ENCODE measurements at regions not wholly inside any gene's neighbourhood (a gene's known extent, or its start where the extent isn't known, plus 50 kb on each side); places are given as distances from the start of the nearest gene placed in this dataset.

DNA sequence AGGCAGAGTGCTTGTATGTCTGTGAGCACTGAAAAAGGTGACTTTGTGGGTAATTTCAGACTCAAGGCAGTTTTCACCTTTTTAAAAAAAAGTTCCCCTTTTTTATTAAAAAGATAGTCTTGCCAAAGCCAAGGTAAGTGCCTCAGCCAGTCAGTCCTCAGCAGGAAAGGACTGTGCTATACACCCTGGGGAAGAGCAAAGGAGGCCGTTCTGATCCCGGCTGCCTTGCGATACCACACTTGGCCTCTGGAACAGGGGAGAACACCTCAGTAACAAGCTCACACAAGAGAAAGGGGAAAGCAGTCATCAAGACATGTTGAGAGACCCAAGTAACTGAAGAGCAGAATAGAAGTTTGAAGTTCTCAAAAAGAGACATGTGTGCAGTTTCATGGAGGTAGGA, 541.7 kb downstream of the BCOR start:
- H3K27me3 Mint-ChIP-seq (ENCODE audit: low read depth) = peaks cover 4% of the 10 kb centered on the region
- H3K36me3 Mint-ChIP-seq (ENCODE audit: low read depth) = no peaks in the 10 kb centered on the region
- no peaks in the 10 kb centered on the region for H3K9me3 Mint-ChIP-seq
- no peak overlapping the region for H3K27ac Mint-ChIP-seq
- no peak overlapping the region for H3K4me3 Mint-ChIP-seq
- no peaks in the 10 kb centered on the region for H3K4me1 Mint-ChIP-seq (ENCODE audit: low read depth)

DNA sequence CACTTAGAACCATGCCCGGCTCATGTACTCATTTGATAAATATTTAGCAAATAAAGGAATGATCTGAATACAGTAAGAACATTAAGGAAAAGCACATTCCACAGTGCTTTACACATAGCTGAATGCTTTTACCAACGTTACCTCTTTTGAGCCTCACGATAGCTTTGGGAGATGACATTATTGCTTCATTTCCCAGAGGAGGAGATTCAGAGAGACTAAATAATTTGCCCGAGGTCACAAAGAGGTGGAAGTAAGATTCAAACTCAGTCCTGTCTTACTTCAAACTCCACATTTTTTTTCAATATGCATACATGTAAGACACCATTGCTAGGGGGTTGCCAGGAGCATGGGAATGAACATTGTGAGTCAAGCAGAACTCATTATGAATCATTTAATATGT, 538.5 kb downstream of the BCOR start:
- Mint-ChIP-seq H3K4me1 (ENCODE audit: low read depth) (peaks cover 1% of the 10 kb centered on the region), H3K36me3 (ENCODE audit: low read depth) (no peaks in the 10 kb centered on the region), H3K27me3 (ENCODE audit: low read depth) (peaks cover 4% of the 10 kb centered on the region), H3K9me3 (peaks cover 6% of the 10 kb centered on the region), H3K27ac (no peak overlapping the region), H3K4me3 (no peak overlapping the region)

- no peak overlapping the region for H3K4me3 Mint-ChIP-seq
- H3K36me3 Mint-ChIP-seq (ENCODE audit: low read depth) = no peaks in the 10 kb centered on the region
- peaks cover 4% of the 10 kb centered on the region for H3K27me3 Mint-ChIP-seq (ENCODE audit: low read depth)
- peaks cover 6% of the 10 kb centered on the region for H3K9me3 Mint-ChIP-seq
- peaks cover 1% of the 10 kb centered on the region for H3K4me1 Mint-ChIP-seq (ENCODE audit: low read depth)
- no peak overlapping the region for H3K27ac Mint-ChIP-seq
Observed at GRCh38 chrX:39560271-39560670, 537.5 kb downstream of the BCOR start.

GRCh38 chrX:39563178-39563577, 534.6 kb downstream of the BCOR start:
- peaks cover 4% of the 10 kb centered on the region for H3K27me3 Mint-ChIP-seq (ENCODE audit: low read depth)
- H3K27ac Mint-ChIP-seq = no peak overlapping the region
- no peaks in the 10 kb centered on the region for H3K36me3 Mint-ChIP-seq (ENCODE audit: low read depth)
- peaks cover 6% of the 10 kb centered on the region for H3K9me3 Mint-ChIP-seq
- H3K4me1 Mint-ChIP-seq (ENCODE audit: low read depth) = peaks cover 1% of the 10 kb centered on the region
- no peak overlapping the region for H3K4me3 Mint-ChIP-seq

DNA sequence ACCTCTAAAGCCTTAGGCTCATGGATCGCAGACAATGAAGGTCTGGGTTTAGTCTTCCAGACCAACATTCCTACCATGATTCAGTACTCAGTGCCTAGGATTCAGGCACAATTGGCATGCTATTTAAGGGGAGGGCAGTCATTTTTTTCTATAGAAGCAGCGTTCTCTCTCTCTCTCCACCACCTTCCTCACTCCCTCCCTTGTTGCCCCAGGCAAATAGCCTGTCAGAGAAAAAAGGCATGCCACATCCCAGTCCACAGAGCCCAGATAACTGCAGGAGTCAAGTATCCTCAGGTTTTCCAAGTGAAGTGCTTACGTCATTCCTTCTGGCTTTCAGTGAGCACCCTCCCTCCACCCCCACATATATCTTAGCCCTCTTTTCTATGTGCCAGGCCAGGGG, 533.0 kb downstream of the BCOR start:
- peaks cover 6% of the 10 kb centered on the region for H3K9me3 Mint-ChIP-seq
- H3K4me1 Mint-ChIP-seq (ENCODE audit: low read depth) = peaks cover 1% of the 10 kb centered on the region
- no peaks in the 10 kb centered on the region for H3K27me3 Mint-ChIP-seq (ENCODE audit: low read depth)
- H3K27ac Mint-ChIP-seq = no peak overlapping the region
- no peak overlapping the region for H3K4me3 Mint-ChIP-seq
- H3K36me3 Mint-ChIP-seq (ENCODE audit: low read depth) = no peaks in the 10 kb centered on the region

GRCh38 chrX:39574178-39574577, 523.6 kb downstream of the BCOR start:
- Mint-ChIP-seq H3K4me3 (no peak overlapping the region), H3K27ac (no peak overlapping the region), H3K4me1 (ENCODE audit: low read depth) (peaks cover 13% of the 10 kb centered on the region), H3K9me3 (no peaks in the 10 kb centered on the region), H3K36me3 (ENCODE audit: low read depth) (no peaks in the 10 kb centered on the region), H3K27me3 (ENCODE audit: low read depth) (no peaks in the 10 kb centered on the region)

GRCh38 chrX:39576041-39576872, 521.5 kb downstream of the BCOR start:
- Mint-ChIP-seq H3K4me1 (ENCODE audit: low read depth) (peaks cover 15% of the 10 kb centered on the region), H3K36me3 (ENCODE audit: low read depth) (no peaks in the 10 kb centered on the region), H3K9me3 (no peaks in the 10 kb centered on the region), H3K27me3 (ENCODE audit: low read depth) (no peaks in the 10 kb centered on the region), H3K4me3 (no peak overlapping the region), H3K27ac (no peak overlapping the region)

DNA sequence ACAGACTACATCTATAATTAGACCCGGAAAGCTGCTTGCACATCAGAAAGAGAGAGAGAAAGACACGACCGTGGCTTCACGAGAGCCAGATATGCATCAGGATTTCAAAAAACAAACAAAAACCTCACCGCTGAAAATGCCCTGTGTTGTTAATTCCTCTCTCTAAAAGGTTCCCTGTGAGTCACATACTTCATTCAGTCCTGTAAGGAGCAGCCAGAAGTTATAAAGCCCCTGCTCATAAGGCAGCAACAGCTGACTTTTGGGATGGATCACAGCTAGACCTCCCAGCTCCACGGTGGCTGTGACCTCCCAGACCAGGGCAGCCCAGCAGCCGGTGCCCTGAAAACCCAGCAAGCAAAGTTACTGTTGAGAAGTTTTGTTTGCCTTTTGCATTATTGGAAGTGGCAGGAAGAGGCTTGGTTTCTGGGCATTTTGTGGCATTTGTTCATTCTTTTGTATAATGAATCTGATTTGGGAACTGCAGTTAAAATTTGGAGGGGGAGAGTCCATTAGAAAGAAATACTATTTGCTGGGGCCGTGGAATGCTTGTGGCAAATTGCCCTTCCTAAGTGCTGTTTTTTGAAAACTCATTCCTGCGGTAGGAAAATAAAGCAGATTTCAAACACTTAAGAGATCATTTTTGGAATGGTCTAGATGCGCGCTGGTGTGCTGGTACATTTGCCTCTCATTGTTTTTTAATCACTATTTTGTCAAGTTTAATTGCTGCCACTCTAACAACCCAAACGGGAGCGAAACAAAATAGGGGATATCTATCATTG, 520.4 kb downstream of the BCOR start:
- Mint-ChIP-seq H3K27ac (no peak overlapping the region), H3K4me1 (ENCODE audit: low read depth) (peaks cover 15% of the 10 kb centered on the region), H3K27me3 (ENCODE audit: low read depth) (no peaks in the 10 kb centered on the region), H3K9me3 (no peaks in the 10 kb centered on the region), H3K36me3 (ENCODE audit: low read depth) (no peaks in the 10 kb centered on the region), H3K4me3 (no peak overlapping the region)

- Mint-ChIP-seq H3K4me1 (ENCODE audit: low read depth) (peaks cover 15% of the 10 kb centered on the region), H3K36me3 (ENCODE audit: low read depth) (no peaks in the 10 kb centered on the region), H3K9me3 (no peaks in the 10 kb centered on the region), H3K27me3 (ENCODE audit: low read depth) (no peaks in the 10 kb centered on the region), H3K27ac (peak overlapping the region; percentile 69), H3K4me3 (peak overlapping the region; percentile 9)
Observed at GRCh38 chrX:39577985-39578869, 519.5 kb downstream of the BCOR start.

DNA sequence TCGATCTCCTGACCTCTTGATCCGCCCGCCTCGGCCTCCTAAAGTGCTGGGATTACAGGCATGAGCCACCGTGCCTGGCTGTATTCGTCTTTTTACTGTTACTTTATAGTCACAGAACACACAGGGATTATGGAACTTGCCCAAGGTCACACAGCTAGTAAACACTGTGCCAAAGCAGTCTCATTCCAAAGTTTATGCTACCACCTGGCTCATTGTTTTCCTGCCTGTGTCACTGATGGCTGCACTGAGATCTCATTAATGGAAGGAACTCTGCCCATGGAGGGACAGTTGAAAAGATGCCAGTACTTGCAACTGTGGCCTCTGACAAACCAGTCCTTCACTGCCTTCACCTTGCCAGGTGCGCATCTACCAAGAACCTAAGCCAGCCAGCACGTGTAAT, 517.7 kb downstream of the BCOR start:
- H3K4me1 Mint-ChIP-seq (ENCODE audit: low read depth) = peaks cover 15% of the 10 kb centered on the region
- no peaks in the 10 kb centered on the region for H3K27me3 Mint-ChIP-seq (ENCODE audit: low read depth)
- H3K36me3 Mint-ChIP-seq (ENCODE audit: low read depth) = no peaks in the 10 kb centered on the region
- H3K9me3 Mint-ChIP-seq = no peaks in the 10 kb centered on the region
- H3K4me3 Mint-ChIP-seq = no peak overlapping the region
- no peak overlapping the region for H3K27ac Mint-ChIP-seq

DNA sequence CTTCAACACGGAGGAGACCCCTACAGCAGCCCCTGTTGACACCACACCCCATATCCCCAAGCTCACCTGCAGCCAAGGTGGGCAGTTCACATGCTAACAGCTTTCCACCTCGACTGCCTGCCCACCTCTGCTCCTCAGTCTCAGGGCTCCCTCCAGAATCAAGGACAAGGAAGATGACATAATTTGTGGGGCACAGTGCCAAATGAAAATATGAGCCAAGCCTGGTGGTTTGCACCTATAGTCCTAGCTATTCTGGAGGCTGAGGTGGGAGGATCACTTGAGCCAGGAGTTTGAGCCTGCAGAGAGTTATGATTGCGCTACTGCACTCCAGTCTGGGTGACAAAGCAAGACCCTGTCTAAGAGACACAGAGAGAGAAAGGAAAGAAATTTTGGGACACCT, 516.3 kb downstream of the BCOR start:
- H3K36me3 Mint-ChIP-seq (ENCODE audit: low read depth) = no peaks in the 10 kb centered on the region
- peaks cover 15% of the 10 kb centered on the region for H3K4me1 Mint-ChIP-seq (ENCODE audit: low read depth)

GRCh38 chrX:39582091-39582490, 515.7 kb downstream of the BCOR start:
- no peaks in the 10 kb centered on the region for H3K9me3 Mint-ChIP-seq
- peaks cover 13% of the 10 kb centered on the region for H3K4me1 Mint-ChIP-seq (ENCODE audit: low read depth)
- no peaks in the 10 kb centered on the region for H3K36me3 Mint-ChIP-seq (ENCODE audit: low read depth)
- H3K27me3 Mint-ChIP-seq (ENCODE audit: low read depth) = no peaks in the 10 kb centered on the region
- no peak overlapping the region for H3K27ac Mint-ChIP-seq
- H3K4me3 Mint-ChIP-seq = no peak overlapping the region

More for the DNA sequence above, 516.3 kb downstream of the BCOR start:
- H3K4me3 Mint-ChIP-seq = no peak overlapping the region
- H3K27me3 Mint-ChIP-seq (ENCODE audit: low read depth) = no peaks in the 10 kb centered on the region
- no peaks in the 10 kb centered on the region for H3K9me3 Mint-ChIP-seq
- H3K27ac Mint-ChIP-seq = no peak overlapping the region

DNA sequence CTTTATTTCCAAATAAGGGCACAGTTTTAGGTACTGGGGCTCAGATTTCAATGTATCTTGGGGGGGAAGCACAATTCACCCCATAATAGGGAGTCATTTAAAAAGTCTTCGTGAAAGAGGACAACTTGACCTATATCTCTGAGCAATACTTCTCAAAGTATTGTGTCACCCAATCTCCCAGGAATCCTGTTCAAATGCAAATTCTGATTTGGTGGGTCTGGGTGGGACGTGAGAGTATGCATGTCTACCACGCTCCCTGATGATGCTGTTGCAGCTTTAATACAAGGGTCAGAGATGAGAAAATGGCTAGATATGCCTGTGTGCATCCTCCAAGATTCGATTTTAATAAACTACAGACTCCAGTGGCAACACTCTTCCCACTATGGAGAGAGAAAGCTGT, 514.8 kb downstream of the BCOR start:
- peaks cover 9% of the 10 kb centered on the region for H3K4me1 Mint-ChIP-seq (ENCODE audit: low read depth)
- H3K4me3 Mint-ChIP-seq = no peak overlapping the region
- no peaks in the 10 kb centered on the region for H3K36me3 Mint-ChIP-seq (ENCODE audit: low read depth)
- H3K27ac Mint-ChIP-seq = no peak overlapping the region
- no peaks in the 10 kb centered on the region for H3K9me3 Mint-ChIP-seq
- no peaks in the 10 kb centered on the region for H3K27me3 Mint-ChIP-seq (ENCODE audit: low read depth)

- Mint-ChIP-seq H3K27ac (no peak overlapping the region), H3K27me3 (ENCODE audit: low read depth) (no peaks in the 10 kb centered on the region), H3K36me3 (ENCODE audit: low read depth) (no peaks in the 10 kb centered on the region), H3K4me3 (no peak overlapping the region), H3K4me1 (ENCODE audit: low read depth) (peaks cover 4% of the 10 kb centered on the region), H3K9me3 (no peaks in the 10 kb centered on the region)
Observed at GRCh38 chrX:39585808-39586207, 511.9 kb downstream of the BCOR start.
